ENCODE measurements at regions not wholly inside any gene's neighbourhood (a gene's known extent, or its start where the extent isn't known, plus 50 kb on each side); places are given as distances from the start of the nearest gene placed in this dataset.

GRCh38 chr2:118699447-118700175, 147.8 kb downstream of the EN1 start:
- BruUV-seq (replicated peaks), result no TSS peak
- DNase-seq (ENCODE audit: low spot score), result no peak
- ChIA-PET POLR2A (ENCODE audit: low non-redundant PET) (no interaction called here), CTCF (no interaction called here)
- Histone ChIP-seq H3K4me3 (ENCODE audit: low read depth, low read length, poor library complexity, severe bottlenecking) (no peak overlapping the region), H3K27ac (ENCODE audit: low read depth, low read length, poor library complexity, severe bottlenecking) (no peak overlapping the region), H3K4me1 (ENCODE audit: insufficient read depth, low read length, poor library complexity, severe bottlenecking) (no peaks in the 10 kb centered on the region), H3K36me3 (ENCODE audit: insufficient read depth, low read length, poor library complexity, severe bottlenecking) (no peaks in the 10 kb centered on the region), H3K27me3 (replicated peaks; ENCODE audit: insufficient read depth, low read depth, low read length, poor library complexity) (no peaks in the 10 kb centered on the region), H3K9me3 (ENCODE audit: low read depth, low read length, poor library complexity, severe bottlenecking) (no peaks in the 10 kb centered on the region)
- TF ChIP-seq CTCF (conservative IDR thresholded peaks at IDR 0.05; ENCODE audit: low read depth, low read length) (no peak), EZH2 (IDR thresholded peaks at IDR 0.05; ENCODE audit: borderline replicate concordance, low read depth, low read length, poor library complexity, severe bottlenecking) (no peak)
- intact Hi-C loops (cut with micrococcal nuclease; ENCODE audit: unreplicated experiment), result no loop called here

- POLR2A ChIA-PET (ENCODE audit: low non-redundant PET), result no interaction called here
- H3K27me3 ChIP-seq (replicated peaks; ENCODE audit: insufficient read depth, low read depth, low read length, poor library complexity), result no peaks in the 10 kb centered on the region
- intact Hi-C loops (cut with micrococcal nuclease; ENCODE audit: unreplicated experiment), result no loop called here
- H3K27ac ChIP-seq (ENCODE audit: low read depth, low read length, poor library complexity, severe bottlenecking), result no peak overlapping the region
- no peak for DNase-seq (ENCODE audit: low spot score)
- CTCF ChIA-PET, result no interaction called here
- no peaks in the 10 kb centered on the region for H3K36me3 ChIP-seq (ENCODE audit: insufficient read depth, low read length, poor library complexity, severe bottlenecking)
- BruUV-seq (replicated peaks), result no TSS peak
- no peak overlapping the region for H3K4me3 ChIP-seq (ENCODE audit: low read depth, low read length, poor library complexity, severe bottlenecking)
- H3K4me1 ChIP-seq (ENCODE audit: insufficient read depth, low read length, poor library complexity, severe bottlenecking), result no peaks in the 10 kb centered on the region
- H3K9me3 ChIP-seq (ENCODE audit: low read depth, low read length, poor library complexity, severe bottlenecking), result no peaks in the 10 kb centered on the region
- no peak for TF ChIP-seq EZH2 (IDR thresholded peaks at IDR 0.05; ENCODE audit: borderline replicate concordance, low read depth, low read length, poor library complexity, severe bottlenecking)
These were observed 148.9 kb downstream of the EN1 start for GRCh38 chr2:118698564-118698963.

GRCh38 chr2:118697781-118698180, 149.7 kb downstream of the EN1 start:
- Histone ChIP-seq H3K4me1 (ENCODE audit: insufficient read depth, low read length, poor library complexity, severe bottlenecking) (no peaks in the 10 kb centered on the region), H3K9me3 (ENCODE audit: low read depth, low read length, poor library complexity, severe bottlenecking) (no peaks in the 10 kb centered on the region), H3K27ac (ENCODE audit: low read depth, low read length, poor library complexity, severe bottlenecking) (no peak overlapping the region), H3K4me3 (ENCODE audit: low read depth, low read length, poor library complexity, severe bottlenecking) (no peak overlapping the region), H3K36me3 (ENCODE audit: insufficient read depth, low read length, poor library complexity, severe bottlenecking) (no peaks in the 10 kb centered on the region), H3K27me3 (replicated peaks; ENCODE audit: insufficient read depth, low read depth, low read length, poor library complexity) (no peaks in the 10 kb centered on the region)
- no peak for TF ChIP-seq EZH2 (IDR thresholded peaks at IDR 0.05; ENCODE audit: borderline replicate concordance, low read depth, low read length, poor library complexity, severe bottlenecking)
- TF ChIP-seq CTCF (conservative IDR thresholded peaks at IDR 0.05; ENCODE audit: low read depth, low read length), result no peak
- no peak for DNase-seq (ENCODE audit: low spot score)
- BruUV-seq (replicated peaks), result no TSS peak
- CTCF ChIA-PET, result no interaction called here
- POLR2A ChIA-PET (ENCODE audit: low non-redundant PET), result no interaction called here
- intact Hi-C loops (cut with micrococcal nuclease; ENCODE audit: unreplicated experiment), result no loop called here

Data from A673 (cell line).